Muscle layer of duodenum (tissue), 2 donors: ENCODE measurements at regions not wholly inside any gene's neighbourhood (a gene's known extent, or its start where the extent isn't known, plus 50 kb on each side); places are given as distances from the start of the nearest gene placed in this dataset.

Experiments used
- H3K27ac ChIP-seq: one replicate; pipeline ENCODE4 v1.7.0; 2013; ENCODE audit warnings: mild to moderate bottlenecking, low read length
- H3K27me3 ChIP-seq: one replicate; pipeline ENCODE4 v1.7.0; 2013; ENCODE audit warnings: low read depth, mild to moderate bottlenecking, control low read depth, low read length
- H3K36me3 ChIP-seq, 2 donors: one replicate each; pipeline ENCODE4 v1.7.0; 2013; ENCODE audit warnings: low read length in 2 of 2, control low read depth in 1 of 2, mild to moderate bottlenecking in 1 of 2; ENCODE audit not compliant: insufficient read depth in 2 of 2, control insufficient read depth in 1 of 2
- H3K4me1 ChIP-seq, 2 donors: one replicate each; pipeline ENCODE4 v1.7.0; 2013; ENCODE audit warnings: low read length in 2 of 2, mild to moderate bottlenecking in 2 of 2, control low read depth in 1 of 2, moderate library complexity in 1 of 2; ENCODE audit not compliant: insufficient read depth in 2 of 2, control insufficient read depth in 1 of 2
- H3K4me3 ChIP-seq, 2 donors: one replicate each; pipeline ENCODE4 v1.7.0; 2013; ENCODE audit warnings: low read length in 2 of 2, low read depth in 1 of 2, mild to moderate bottlenecking in 1 of 2
- H3K9me3 ChIP-seq, 2 donors: one replicate each; pipeline ENCODE4 v1.7.0; 2013; ENCODE audit warnings: low read length in 2 of 2, control low read depth in 1 of 2, mild to moderate bottlenecking in 1 of 2; ENCODE audit not compliant: control insufficient read depth in 1 of 2
- donor health status: healthy.

DNA sequence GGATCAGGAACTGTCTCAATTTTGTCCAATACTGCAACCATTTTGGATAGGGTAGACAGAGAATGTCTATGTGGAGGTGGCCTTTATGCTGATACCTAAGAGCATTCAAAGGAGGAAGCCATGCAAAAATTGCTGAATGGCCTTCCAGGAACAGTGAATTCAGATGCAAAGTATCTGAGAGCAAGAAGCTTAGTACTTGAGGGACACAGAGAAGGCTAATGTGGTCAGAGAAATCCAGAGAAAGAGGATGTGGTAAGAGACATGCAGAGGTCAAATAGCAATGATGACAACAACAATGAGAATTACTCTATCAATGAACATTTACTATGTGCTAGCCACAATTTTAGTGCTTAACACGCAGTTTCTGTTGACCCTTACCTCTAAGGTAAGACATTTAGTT, 785.6 kb upstream of the KLHL1 start:
- H3K9me3 ChIP-seq = no peaks in the 10 kb centered on the region
- H3K36me3 ChIP-seq = no peaks in the 10 kb centered on the region
- H3K4me1 ChIP-seq = no peaks in the 10 kb centered on the region
- H3K27me3 ChIP-seq = no peaks in the 10 kb centered on the region
- H3K4me3 ChIP-seq = no peak overlapping the region
- no peak overlapping the region for H3K27ac ChIP-seq

DNA sequence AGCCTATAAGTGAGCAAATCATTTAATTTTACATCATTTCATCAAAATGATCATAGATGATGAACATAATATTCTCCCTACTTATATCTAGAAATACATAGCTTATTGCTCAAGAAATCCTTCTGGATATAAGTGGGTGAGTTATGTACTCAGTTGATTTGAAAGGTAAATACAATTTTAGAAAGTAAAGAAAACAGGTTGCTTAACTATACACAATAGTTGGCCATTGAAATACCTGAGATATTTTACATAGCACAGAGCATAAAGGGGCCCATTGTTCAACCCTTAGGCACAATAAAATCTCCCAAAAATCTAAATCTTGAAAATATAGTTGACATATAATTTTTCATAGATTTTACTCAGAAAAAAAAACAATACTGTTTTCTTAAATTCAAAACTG, 782.0 kb upstream of the KLHL1 start:
- Histone ChIP-seq H3K27me3 (no peaks in the 10 kb centered on the region), H3K9me3 (no peaks in the 10 kb centered on the region), H3K36me3 (no peaks in the 10 kb centered on the region), H3K4me1 (no peaks in the 10 kb centered on the region), H3K27ac (no peak overlapping the region), H3K4me3 (no peak overlapping the region)

DNA sequence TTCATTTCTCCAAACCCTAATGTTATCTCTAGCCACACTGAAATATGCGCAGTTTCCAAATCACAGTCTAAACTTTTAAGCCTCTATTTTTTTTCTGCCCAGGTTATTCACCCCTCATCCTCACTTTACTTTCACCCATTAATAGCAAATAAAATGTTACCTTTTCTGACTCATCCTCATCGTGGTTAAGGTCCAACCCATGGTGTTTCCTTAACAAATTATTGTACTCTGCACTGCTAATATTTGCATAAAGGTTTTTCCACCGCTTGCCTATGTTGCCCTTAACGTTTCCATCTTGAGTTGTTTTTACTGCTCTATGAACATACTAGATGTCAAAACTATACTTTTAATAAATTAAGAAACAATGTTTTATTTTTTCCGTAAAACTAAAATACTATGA, 780.9 kb upstream of the KLHL1 start:
- H3K36me3 ChIP-seq = no peaks in the 10 kb centered on the region
- no peak overlapping the region for H3K4me3 ChIP-seq
- H3K27me3 ChIP-seq = no peaks in the 10 kb centered on the region
- no peaks in the 10 kb centered on the region for H3K4me1 ChIP-seq
- H3K27ac ChIP-seq = no peak overlapping the region
- H3K9me3 ChIP-seq = no peaks in the 10 kb centered on the region

DNA sequence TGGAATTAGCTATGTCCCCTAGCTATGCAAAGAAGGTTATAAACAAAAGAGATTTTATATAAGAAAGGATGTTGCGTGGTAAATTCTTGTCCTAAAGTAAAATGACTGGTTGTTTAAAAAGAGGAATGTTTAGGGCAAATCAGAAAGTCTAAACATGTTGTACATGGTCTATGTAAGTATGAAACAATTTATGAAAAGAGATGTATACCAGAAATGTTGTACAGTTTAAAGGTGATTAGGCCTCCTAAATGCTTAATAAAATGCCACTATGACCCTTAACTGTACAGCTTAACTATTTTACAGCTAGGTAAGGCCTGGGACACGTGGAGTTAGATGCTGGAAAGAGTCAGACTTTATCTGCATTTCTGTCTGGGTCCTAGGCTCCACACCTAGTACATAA, 775.9 kb upstream of the KLHL1 start:
- Histone ChIP-seq H3K27me3 (no peaks in the 10 kb centered on the region), H3K27ac (no peak overlapping the region), H3K36me3 (no peaks in the 10 kb centered on the region), H3K4me1 (no peaks in the 10 kb centered on the region), H3K9me3 (no peaks in the 10 kb centered on the region), H3K4me3 (no peak overlapping the region)

DNA sequence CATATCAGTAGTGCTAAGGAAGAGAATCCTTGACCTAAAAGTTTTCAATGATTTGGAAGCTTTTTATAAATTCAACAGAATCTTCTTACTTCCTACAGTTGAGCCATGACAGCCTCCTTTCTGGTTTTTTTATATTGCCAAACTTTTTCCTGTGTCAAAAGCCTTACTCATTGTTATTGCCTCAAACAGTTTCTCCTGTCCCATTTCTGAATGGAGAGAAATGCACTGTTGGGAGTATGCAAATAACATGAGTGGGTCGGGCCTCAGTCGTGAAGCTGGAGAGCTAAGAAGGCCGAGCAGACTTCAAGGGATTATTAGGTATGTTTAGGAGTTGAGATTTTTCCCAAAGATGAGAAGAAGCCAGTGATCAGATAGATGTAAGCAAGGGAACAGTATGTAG, 766.4 kb upstream of the KLHL1 start:
- no peak overlapping the region for H3K4me3 ChIP-seq
- H3K27me3 ChIP-seq = no peaks in the 10 kb centered on the region
- H3K4me1 ChIP-seq = no peaks in the 10 kb centered on the region
- no peak overlapping the region for H3K27ac ChIP-seq
- no peaks in the 10 kb centered on the region for H3K36me3 ChIP-seq
- H3K9me3 ChIP-seq = no peaks in the 10 kb centered on the region

GRCh38 chr13:70864731-70865130, 756.5 kb upstream of the KLHL1 start:
- H3K4me1 ChIP-seq = no peaks in the 10 kb centered on the region
- H3K4me3 ChIP-seq = no peak overlapping the region
- no peaks in the 10 kb centered on the region for H3K36me3 ChIP-seq
- H3K9me3 ChIP-seq = no peaks in the 10 kb centered on the region
- no peak overlapping the region for H3K27ac ChIP-seq
- H3K27me3 ChIP-seq = no peaks in the 10 kb centered on the region

DNA sequence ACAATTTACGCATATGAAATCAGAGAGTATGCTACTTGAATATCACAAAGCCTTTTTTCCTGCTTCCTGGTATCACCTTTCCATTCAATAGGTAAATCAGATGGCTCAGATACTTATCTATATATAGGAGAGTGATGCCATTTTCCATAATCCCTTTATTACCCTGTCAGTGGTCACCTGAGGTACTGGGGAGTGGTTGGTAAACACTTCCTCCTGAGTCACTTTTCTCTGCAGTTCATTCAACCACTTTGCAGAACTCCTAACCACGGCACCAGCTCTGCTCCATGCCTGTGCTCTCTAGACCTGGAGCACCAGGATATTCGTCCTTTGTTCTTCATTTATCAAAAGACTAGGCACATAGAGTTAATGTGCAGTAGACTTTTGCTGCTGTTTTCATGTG, 748.5 kb upstream of the KLHL1 start:
- H3K27me3 ChIP-seq = no peaks in the 10 kb centered on the region
- no peaks in the 10 kb centered on the region for H3K9me3 ChIP-seq
- no peak overlapping the region for H3K4me3 ChIP-seq
- H3K27ac ChIP-seq = no peak overlapping the region
- no peaks in the 10 kb centered on the region for H3K36me3 ChIP-seq
- H3K4me1 ChIP-seq = no peaks in the 10 kb centered on the region

DNA sequence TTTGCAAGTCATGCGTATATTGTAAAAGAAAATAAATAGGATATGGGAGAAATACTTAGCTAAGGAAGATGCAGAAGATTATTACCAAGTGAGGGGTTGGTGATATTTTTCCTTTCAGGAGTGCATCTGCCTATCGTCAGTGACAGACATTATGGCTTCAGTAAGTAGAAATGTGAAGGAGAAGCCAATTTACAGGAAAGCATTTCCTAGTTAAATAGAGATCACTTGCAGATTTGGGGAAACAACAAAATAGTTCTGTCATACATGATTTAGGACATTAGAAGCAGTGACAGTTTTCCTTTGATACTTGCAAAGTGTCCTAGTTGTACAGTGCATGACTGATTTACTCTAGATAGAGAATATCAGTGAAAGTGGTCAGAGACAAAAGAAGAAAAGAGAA, 747.8 kb upstream of the KLHL1 start:
- no peaks in the 10 kb centered on the region for H3K27me3 ChIP-seq
- no peaks in the 10 kb centered on the region for H3K36me3 ChIP-seq
- H3K27ac ChIP-seq = no peak overlapping the region
- H3K9me3 ChIP-seq = no peaks in the 10 kb centered on the region
- H3K4me3 ChIP-seq = no peak overlapping the region
- H3K4me1 ChIP-seq = no peaks in the 10 kb centered on the region

- Histone ChIP-seq H3K9me3 (no peaks in the 10 kb centered on the region), H3K27me3 (no peaks in the 10 kb centered on the region), H3K4me1 (no peaks in the 10 kb centered on the region), H3K4me3 (no peak overlapping the region), H3K36me3 (no peaks in the 10 kb centered on the region), H3K27ac (no peak overlapping the region)
These were observed 741.0 kb upstream of the KLHL1 start for GRCh38 chr13:70849222-70849621.

GRCh38 chr13:70844391-70845108, 736.3 kb upstream of the KLHL1 start:
- H3K9me3 ChIP-seq = no peaks in the 10 kb centered on the region
- no peaks in the 10 kb centered on the region for H3K4me1 ChIP-seq
- H3K27ac ChIP-seq = no peak overlapping the region
- no peaks in the 10 kb centered on the region for H3K36me3 ChIP-seq
- no peaks in the 10 kb centered on the region for H3K27me3 ChIP-seq
- no peak overlapping the region for H3K4me3 ChIP-seq

DNA sequence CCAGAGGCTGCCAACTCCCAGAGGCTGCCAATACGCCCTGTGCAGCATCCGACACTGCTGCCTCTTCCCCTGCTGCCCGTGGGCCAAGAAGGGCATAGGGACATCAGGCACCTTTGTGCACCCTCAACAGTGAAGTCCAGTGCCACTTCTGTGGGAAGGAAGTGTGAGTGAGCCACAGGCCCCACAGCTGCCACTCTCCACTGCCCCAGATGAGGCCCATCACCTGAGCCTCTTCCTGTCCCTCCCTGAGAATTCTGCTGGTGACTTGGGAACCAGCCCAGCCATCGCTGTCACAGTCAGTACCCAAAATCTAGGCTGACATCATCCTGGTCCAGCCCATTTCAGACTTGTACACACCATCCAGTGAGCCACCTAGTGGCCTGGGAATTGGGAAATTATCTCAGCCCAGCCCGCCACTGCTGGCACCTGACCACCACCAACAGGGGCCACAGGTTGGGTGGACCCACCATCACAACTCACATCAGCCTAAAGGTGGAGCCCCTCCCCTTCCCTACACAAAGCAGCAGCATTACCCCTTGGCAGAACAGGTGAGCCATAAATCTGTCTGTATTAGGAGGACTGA, 733.9 kb upstream of the KLHL1 start:
- no peaks in the 10 kb centered on the region for H3K9me3 ChIP-seq
- H3K4me3 ChIP-seq = no peak overlapping the region
- H3K4me1 ChIP-seq = no peaks in the 10 kb centered on the region
- H3K27ac ChIP-seq = no peak overlapping the region
- H3K36me3 ChIP-seq = no peaks in the 10 kb centered on the region
- H3K27me3 ChIP-seq = no peaks in the 10 kb centered on the region
